Stimulated activated CD8-positive, alpha-beta memory T cell treated with anti-CD3 and anti-CD28 coated beads, Interleukin-12 subunit alpha, Interleukin-12 subunit beta, amount 100 ng/mL, for 24 hours (primary cell): ENCODE measurements at regions not wholly inside any gene's neighbourhood (a gene's known extent, or its start where the extent isn't known, plus 50 kb on each side); places are given as distances from the start of the nearest gene placed in this dataset.

ENCODE experiments used
- DNase-seq: peaks from one replicate; pipeline ENCODE4 v3.0.0-alpha.2; 2020; ENCODE audit errors: extremely low read depth

DNA sequence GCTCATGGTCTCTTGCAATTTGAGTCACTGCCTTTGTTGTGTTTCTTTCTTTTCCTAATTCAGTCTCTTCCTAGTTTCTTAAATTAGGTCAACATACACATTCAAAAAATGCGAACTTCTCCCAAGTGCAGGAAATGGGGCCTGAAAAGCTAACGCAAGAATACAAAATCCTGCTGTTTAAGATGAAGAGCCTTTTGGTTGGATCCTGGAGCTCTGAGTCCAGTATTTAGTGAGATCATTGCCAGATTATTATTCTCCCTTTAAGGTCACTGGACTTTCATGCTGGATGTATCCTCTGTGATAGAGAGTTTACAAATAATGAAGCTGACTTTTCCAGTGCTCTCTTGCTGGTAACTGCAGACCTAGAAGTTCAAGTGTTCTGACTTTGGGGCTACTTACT lies 401.9 kb upstream of the MKI67 start:
- DNase-seq: no peak

DNA sequence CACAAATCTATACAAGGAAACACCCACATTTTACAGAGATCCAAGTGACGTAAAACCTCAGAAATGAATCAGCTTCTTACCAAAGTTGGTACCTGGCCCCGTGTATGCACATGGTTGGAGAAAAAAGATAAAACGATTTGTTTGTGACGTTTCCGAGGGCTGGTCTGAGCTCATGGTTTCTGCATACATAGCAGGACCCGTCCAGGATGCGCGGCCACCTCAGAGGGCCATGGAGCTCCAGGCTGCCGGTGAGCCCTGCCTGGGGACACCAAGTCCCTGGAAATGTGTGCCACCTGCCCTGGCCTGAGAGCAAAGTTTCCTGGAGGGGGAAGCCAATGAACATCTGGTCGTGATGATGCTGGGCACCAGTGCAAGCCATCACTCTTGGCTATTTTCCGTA lies 402.6 kb upstream of the MKI67 start:
- DNase-seq: no peak

DNA sequence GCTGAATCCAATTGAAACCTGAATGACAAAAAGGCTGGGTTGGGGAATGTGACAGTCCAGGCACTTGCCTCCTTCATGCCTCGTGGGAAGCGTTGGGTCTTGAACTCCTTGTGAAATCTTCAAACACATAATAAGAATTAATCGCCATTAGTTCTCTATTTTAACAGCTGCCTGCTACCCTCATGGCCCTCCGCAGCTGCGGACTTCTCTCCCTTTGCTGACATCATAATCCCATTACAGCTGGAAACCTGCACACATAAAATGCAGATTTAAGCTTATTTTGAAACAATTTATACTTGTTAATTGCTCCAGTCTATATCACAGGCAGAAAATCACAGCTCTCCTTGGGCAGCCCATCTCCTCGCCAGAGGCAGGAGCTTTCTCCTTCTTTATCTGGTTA lies 403.0 kb upstream of the MKI67 start:
- DNase-seq: no peak

DNA sequence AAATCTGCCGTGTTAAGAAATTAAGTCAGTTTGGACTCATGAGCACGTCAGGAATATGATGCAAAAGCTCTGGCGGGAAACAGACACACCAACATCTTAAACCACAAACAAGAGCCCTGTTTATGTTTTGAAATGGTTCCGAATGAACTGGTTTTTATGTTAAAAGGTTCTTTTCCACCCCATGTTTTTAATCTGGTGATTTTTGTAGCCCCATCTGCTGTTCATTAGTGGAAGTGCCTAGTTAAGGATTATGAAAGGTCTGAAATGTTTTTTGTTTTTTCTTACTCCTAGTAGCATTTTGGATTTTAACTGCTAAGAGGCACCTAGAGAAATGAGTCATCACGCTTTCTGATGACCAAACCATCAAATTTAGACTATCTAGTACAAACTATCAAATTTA lies 404.1 kb upstream of the MKI67 start:
- no peak for DNase-seq

DNA sequence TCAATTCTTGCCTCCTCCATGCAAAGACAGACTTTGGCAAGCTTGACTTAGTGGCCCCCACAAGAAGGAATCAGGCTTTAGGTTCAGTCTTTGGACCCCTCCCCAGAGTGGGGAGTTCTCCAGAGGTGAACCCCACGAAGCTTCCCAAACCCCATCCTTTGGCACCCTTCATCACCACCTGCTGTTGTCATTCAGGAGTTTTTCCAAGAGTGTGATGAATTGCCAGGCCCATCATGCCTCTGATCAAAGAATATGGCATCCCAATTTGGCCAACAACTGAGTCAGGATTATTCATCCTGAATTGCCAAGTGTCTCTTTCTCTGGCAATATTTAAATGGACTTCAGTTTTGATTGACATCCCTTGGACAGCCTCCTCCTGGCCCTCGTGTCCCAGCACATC lies 404.7 kb upstream of the MKI67 start:
- DNase-seq: no peak

DNA sequence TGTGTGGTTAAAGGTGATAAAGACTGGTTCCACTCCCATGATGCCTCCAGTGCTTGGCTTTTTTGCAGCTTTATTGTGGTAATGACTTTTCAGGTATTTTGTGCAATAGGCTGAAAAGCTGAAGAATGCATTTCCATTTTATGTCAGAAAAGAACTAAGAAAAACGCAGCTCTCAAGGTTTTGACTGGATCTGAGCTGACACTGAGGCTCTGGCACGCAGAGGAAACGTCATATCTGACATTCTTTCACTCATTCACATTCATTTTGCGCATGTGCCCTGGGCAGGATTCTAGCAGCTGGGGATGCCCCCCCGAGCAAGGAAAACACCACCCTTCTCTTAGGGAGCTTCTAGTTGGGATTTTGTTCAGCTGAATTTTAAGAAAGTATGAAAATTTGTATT lies 408.5 kb upstream of the MKI67 start:
- no peak for DNase-seq

DNA sequence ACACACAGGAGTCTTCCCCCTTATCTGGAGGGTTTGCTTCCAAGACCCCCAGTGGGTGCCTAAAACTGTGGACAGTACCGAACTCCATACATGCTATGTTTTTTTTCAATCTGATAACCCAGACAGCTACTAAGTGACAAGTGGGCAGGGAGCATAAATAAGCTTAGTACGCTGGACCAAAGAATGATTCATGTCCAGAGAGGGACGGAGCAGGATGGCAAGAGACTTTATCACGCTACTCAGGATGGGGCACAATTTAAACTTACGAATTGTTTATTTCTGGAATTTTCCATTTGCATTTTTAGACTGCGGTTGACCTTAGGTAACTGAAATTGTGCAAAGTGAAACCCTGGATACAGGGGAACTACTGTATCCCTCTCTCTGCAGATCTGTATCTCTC lies 410.0 kb upstream of the MKI67 start:
- DNase-seq: no peak

DNA sequence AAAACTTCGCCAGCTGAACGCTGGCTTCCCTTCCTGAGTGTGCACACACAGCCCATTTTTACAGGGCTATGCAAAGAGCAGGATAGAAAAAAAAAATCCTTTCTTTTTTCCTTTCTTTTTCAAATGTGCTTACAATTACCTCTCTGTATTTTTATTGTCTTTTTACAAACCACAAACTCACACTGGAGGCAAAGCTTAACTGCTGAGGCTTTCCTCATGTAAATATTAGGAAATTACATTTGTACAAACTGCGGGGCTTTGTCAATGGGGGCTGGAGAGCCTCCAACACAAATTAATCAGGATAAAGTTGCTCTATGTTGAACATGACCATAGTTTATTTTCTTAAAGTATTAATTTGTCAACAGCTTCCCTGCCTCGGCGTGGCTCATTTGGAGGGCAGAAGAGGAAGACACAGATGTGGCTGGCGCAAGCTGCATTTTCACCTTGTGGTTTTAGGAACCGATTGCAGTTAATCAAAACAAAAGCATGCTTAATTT lies 411.7 kb upstream of the MKI67 start:
- no peak for DNase-seq

DNA sequence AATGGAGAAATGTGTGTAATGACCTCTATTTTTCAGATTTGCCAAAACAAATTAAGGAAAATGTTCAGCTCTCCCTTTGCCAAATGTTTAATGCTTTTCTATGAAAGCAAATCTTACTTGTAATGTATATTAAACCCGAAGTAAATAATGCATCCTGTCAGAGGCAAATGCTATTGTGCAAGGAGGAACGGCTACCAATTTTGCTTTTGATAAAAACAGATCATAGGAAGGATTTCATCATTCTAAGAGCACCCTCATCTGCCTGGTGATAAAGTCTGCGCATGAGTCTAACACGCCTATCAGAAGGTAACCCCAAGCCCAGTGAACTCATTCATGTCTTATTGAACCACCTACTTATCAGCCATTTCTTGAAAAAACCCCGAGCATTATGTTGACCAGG lies 412.4 kb upstream of the MKI67 start:
- no peak for DNase-seq

DNA sequence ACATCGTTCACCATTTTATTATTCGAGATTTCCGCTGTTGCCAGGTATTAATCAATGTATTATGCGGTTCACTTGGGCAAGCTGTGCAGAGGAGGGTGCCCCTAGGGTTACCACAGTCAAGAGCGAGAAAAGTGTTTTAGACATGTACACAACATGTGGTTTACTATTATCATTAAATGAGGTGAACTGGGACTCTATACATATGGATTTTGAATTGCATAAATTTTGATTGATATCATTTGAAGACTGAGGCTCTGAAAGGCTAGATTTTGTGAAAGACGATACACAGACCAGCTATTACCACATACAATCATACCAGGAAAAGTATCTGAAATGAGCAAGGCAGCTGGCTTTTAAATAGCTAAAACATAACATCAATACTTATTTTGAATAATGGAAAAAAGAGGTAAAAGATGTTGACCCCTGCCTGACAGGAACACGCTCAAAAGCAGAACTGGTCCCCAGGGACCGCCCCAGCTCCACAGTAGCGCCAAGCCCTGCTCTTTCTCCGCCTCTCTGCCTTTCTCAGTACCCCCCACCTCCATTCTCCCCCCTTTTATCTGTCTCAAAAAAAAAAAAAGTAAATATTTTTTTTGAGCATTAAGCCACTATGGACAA lies 413.4 kb upstream of the MKI67 start:
- DNase-seq: no peak

DNA sequence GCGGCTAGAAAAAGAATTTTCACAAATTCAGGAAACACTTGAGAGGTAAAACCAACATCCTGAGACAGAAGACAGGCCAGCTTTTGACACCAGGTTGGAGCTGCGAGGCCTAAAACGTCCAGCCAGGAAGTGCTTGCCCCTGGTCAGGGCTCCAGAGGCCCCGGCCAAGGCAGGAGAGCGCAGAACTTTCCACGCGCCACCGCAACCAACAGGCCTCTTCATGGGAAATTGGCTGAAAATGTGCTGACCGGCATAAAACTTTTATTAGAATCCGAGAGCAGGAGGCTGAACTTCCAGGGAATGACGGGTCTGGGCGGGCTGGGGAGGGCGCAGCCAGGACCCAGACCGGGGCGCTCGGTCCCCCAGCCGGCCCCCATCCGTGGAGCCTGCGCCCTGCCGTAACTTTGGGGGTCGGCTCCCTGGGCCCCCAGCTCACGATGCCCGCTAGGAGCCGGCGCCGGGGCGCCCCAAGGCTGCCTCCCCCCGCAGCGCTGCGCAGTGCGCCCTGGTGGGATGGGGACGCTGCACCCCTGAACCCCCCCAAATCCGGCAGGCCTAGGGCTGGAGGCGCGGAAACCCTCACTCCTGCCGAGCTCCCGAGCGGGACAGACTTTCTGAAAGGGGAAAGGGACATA lies 414.0 kb upstream of the MKI67 start:
- no peak for DNase-seq

DNA sequence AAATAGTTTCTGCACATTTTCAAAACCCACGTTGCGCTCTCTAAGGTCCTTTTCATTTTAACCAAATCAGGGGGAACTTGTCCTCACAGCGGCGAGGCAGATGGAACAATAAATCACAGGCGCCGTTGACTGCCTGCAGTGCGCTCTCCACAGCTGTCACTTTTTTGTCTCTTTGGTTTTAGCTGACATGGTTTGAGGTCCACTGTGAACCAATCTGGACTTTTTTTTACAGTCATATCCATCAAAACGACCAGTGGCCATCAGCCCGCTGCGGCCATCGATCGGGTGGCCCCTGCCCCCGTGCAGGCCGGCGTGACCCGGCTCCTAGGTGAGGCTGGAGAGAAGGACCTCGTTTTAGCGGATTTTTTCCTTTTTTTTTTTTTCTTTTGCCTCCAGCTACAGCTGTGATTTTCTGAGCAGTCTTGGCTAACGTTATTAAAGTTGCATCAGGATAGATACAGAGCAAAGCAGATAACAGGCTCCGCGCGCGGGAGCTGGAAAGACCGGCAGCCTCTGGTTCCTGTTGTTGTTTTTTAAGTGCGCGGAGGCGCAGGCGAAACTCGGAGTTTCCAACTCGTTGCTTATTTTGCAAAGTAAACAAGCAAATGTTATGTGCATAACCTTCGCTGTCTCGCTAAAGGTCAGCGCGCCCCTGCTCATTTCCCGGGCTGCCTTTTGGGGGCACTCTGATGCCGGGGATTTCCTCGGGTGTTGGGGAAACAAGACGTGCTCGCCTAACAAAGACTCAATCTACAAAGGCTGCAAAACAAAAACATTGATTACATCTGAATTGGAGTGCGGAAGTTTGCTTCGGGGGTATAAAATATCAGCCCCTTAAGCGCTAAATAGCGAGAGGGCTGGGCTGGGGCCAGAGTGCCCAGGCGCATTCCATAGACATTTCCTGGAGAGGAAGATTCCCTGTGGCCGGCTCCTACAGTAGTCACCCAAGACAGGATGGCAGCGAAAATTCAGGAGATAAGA lies 414.8 kb upstream of the MKI67 start:
- DNase-seq: no peak

DNA sequence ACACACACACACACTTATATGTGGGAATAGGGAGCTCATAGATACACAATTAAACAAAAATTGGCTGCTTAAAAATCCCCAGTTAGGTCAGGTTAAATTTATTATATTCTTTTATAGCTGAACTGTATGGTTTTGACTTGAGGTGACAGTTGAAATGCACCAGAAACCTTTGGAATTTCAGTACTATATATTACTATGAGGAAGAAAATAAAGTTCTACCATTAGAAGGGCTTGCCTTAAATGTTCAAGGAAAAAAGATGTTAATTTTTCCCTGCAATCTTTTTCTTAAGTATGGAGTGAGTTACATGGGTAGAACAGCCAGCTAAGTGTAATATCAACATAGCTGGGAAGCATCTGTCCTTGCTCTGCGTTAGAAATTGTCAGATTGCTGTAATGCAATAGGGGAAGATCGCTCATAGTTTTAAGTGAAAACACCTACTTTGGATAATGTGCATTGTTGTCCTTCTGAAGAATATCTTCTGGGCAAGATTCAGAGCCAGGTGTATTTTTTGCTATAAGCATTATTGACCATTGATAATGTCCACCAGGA lies 415.8 kb upstream of the MKI67 start:
- no peak for DNase-seq

DNA sequence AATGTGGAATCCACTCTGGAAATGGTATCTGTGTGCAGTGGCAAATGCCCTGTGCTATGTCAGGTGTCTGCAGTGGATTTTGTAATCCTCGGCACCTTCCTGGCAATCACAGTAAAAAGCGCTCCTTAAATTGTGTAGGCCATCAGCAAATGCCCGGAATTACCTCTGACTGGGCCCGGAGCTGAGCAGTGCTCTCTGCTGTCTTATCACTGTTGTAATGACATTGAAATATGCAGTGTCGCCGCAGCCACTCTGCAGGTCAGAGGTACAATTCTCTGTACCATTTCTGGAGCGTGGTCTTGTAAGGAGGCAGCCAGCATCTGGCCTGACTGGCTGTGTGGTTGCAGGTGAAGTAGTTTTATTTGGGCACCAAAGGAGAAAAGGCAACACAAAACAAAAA lies 416.4 kb upstream of the MKI67 start:
- DNase-seq: no peak

DNA sequence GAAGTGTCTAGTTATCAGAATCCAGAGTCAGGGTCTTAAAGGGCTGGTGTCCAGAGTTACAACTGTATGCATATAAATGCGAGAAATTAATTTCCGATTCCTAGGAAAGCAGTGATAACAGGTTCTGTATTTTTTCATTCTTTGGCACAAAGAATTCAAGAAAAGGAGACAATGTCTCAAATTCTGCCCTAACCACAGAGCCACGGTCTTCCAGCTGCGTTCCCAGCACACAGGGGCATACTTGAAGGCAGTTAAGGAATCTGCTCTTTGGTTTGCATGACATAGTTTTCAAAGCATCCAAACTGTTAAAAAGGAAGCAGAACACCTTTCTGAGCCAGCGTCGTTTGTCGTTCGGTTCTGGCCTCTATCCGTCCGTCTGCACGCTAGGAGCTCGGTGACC lies 416.9 kb upstream of the MKI67 start:
- DNase-seq: no peak

DNA sequence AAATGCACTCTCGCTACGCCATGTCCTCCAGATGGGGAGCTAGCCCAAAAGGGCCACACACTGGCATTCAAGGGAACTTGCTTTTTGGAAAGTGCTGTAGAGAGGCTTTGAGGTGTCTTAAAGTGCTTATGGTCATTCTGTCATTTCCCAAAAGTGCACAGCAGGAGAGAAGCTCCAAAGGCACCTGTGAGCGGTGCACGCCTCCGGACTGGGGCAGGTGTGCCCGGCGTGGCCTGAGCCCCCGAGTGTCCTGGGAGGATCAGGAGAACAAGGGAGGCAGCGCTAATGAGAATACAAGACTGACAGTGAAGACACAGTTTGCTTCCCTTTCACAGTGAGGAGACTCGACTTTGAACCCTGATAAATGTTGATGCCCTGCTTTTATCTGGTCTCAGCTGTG lies 419.0 kb upstream of the MKI67 start:
- no peak for DNase-seq

DNA sequence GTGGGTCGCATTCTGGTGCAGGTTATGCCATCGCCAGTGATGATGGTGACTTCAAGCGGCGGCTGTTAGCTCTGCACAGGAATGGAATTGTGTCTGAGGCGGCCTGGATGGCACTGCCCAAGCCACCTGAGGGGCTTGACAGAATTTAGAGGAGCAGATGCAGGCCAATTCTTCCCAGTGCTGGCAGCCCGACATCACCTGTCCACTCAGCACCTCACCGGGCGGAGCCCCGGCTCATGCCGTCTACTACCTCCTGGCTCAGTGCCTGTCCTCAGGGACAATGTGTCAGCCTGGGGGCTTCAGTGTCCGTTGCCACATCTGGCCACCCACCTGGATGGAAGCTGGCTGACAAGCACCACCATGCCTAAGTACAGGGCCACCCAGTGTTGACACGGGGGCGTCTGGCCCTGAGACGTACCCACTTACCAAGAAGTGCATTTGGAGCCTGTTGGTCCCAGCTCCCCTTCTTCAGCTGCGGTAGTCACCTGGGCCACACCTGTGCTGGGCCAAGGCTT lies 420.5 kb upstream of the MKI67 start:
- DNase-seq: no peak

DNA sequence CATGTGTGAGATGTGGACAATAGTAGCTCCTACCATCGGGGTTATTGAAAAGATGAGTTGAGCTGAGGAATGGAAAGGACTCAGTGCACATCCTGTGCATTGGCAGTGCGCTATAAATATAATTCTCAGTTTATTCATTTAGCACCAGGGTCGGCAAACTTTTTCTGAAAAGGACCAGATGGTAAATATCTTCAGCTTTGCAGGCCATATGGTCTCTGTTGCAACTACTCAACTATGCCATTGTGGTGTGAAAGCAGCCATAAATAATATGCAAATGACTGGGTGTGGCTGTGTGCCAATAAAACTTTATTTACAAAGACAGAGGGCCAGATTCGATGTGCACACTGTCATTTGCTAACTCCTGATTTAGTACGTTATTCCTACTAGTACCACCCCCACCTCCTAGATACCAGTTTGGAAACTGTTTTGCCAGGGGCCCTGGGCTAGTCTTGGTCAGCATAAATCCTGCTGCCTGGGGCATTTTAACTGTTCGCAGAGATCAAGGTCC lies 422.9 kb upstream of the MKI67 start:
- DNase-seq: no peak

DNA sequence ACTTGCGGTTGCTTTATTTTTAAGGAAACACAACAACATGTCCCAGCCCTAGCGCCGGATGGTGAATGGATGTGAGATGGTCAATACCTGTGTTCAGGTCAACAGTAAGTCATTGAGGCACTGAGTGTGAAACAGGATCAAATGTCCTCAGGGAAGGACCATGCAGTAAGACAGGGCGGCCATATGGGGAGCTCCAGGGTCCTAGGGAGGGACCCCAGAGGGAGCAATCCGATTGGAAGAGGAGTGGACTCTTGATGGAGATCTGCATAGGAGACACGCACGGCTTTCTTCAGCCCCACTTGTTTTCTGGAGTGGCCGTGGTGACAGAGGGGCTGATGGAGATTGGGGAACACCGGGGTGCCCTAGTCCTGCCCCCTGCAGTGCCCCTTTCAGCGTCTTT lies 423.8 kb upstream of the MKI67 start:
- no peak for DNase-seq

DNA sequence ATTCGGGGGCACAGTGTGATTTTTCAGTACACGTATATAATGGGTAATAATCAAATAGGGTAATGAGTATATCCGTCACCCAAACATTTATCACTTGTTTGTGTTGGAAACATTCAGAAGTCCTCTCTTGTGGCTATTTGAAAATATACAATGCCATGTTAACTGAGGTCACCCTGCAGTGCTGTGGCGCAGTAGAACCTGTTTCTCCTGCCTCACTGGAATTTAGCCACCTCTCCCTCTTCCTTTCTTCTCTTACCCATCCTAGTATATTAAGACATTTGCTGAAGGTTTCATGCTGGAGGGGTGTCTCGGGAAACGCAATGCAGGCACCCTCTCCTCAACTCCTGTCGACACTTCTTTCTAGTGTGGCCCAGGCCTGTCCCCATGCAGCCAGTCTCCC lies 425.3 kb upstream of the MKI67 start:
- DNase-seq: no peak

DNA sequence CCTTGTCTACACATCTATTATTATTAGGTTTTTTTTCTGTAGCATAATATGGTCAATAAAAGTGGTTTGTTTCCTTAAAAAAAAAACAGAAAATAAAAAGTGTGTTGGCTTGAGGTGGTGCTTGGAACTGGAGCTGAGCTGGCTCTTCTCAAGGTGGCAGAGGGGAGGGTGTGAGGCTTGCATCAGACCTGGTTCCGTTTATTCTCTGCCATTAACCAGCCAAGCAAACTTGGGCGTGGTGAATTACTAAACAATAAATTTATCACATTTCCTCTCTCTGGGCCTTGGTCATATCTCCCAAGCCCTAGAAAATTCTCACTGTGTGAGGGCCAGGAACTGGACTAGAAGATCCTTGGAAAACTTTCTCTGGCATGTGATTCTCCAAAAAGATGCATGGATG lies 427.5 kb upstream of the MKI67 start:
- no peak for DNase-seq
